ENCODE measurements at regions not wholly inside any gene's neighbourhood (a gene's known extent, or its start where the extent isn't known, plus 50 kb on each side); places are given as distances from the start of the nearest gene placed in this dataset.

DNA sequence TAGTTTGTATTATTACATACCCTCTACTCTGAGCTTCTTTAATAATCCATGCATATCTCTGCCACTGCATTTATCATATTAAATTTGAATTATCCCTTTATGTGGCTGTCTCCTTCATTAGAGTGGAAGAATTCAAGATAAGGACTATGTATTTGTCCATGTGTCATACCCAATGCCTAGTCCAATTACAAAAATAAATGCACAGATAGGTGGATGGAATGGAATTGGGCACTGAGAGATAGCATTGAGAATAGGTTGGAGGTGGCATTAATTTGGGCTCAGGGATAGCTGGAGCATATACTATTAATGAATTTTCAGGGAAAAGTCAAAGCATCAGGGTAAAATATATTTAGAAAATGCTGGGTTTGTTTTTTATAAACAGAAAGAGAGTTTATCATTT is 893.2 kb downstream of the EPHA4 start:
- no peak overlapping the region for H3K27ac ChIP-seq
- no peak overlapping the region for H3K4me3 ChIP-seq
- no peaks in the 10 kb centered on the region for H3K36me3 ChIP-seq
- no peaks in the 10 kb centered on the region for H3K27me3 ChIP-seq
- H3K4me1 ChIP-seq, result peaks cover 0 to 5% (median 0%) of the 10 kb centered on the region in 9 donors
- intact Hi-C loops (cut with DNase I), result no loop called here
- peak in 2 of 8 donors; percentile 64 to 76 for ATAC-seq
- no peak for TF ChIP-seq CTCF (IDR thresholded peaks at IDR 0.05)
- H3K9me3 ChIP-seq, result no peaks in the 10 kb centered on the region
- DNase-seq, result no peak

GRCh38 chr2:220682616-220683015 is 889.5 kb downstream of the EPHA4 start:
- Histone ChIP-seq H3K27me3 (no peaks in the 10 kb centered on the region), H3K27ac (no peak overlapping the region), H3K4me3 (no peak overlapping the region), H3K9me3 (no peaks in the 10 kb centered on the region), H3K4me1 (peaks cover 0 to 6% (median 0%) of the 10 kb centered on the region in 9 donors), H3K36me3 (no peaks in the 10 kb centered on the region)
- WGBS, 2 donors, result 53 to 61% methylated on average over 1 of the region's 1 CpG
- DNase-seq (no peak), ATAC-seq (no peak)
- no peak for TF ChIP-seq CTCF (IDR thresholded peaks at IDR 0.05)
- intact Hi-C loops (cut with DNase I), result loop anchor here in 7 of 10 donors (10.0 kb wide), 5 partner anchors 402 to 1282 kb away; no protein-coding TSS in a partner anchor

GRCh38 chr2:220684099-220684498 is 888.0 kb downstream of the EPHA4 start:
- no peak overlapping the region for H3K4me3 ChIP-seq
- intact Hi-C loops (cut with DNase I), result loop anchor here in 7 of 10 donors (2.0 to 10.0 kb wide), 6 partner anchors 401 to 1281 kb away; partner anchors contain the start of gene EPHA4 (in 1 of the 7)
- DNase-seq (no peak), ATAC-seq (no peak)
- H3K27ac ChIP-seq, result no peak overlapping the region
- H3K36me3 ChIP-seq, result no peaks in the 10 kb centered on the region
- no peaks in the 10 kb centered on the region for H3K27me3 ChIP-seq
- WGBS, 2 donors, result 67 to 81% methylated on average over 6 of the region's 6 CpGs
- no peaks in the 10 kb centered on the region for H3K9me3 ChIP-seq
- H3K4me1 ChIP-seq, result peaks cover 0 to 6% (median 0%) of the 10 kb centered on the region in 9 donors
- no peak for TF ChIP-seq CTCF (IDR thresholded peaks at IDR 0.05)

DNA sequence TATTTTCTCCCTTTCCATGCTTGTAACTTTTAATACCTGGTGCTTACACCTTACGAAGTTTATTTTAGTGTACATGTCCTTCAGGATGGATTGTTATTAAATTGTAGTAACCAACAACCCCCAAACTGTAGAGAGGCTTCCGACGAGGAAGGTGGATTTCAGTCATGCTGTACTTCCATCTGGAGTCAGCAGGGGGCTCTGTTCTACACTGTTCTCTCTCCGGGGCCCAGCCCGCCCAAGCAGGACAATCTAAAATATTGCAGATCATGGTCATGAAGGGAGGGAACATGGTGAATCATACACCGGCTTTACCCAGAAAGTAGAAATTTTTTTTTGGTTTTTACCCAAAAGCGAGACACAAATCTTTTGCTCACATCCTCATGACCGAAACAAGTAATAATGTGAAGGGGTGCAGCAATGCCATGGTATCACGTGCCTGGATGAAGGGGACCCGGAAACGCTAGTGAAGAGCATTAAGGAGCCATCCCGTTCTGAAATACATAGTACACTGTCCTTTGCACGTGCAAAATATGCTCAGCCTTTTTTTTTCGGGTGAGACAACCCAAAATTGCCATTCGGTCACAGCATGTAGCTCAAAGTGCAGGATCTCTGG is 884.8 kb downstream of the EPHA4 start:
- peak; percentile 50 to 74 for DNase-seq
- 48 to 51% methylated on average over 15 of the region's 15 CpGs for WGBS, 2 donors

More for the DNA sequence above, 884.8 kb downstream of the EPHA4 start:
- Histone ChIP-seq H3K36me3 (no peaks in the 10 kb centered on the region), H3K4me1 (peaks cover 0 to 6% (median 0%) of the 10 kb centered on the region in 9 donors), H3K27me3 (no peaks in the 10 kb centered on the region), H3K9me3 (no peaks in the 10 kb centered on the region), H3K4me3 (no peak overlapping the region), H3K27ac (no peak overlapping the region)
- intact Hi-C loops (cut with DNase I), result loop anchor here (1.0 to 10.0 kb wide), 12 partner anchors 397 to 1280 kb away; partner anchors contain the start of gene EPHA4 (in 6 of the 10)
- TF ChIP-seq CTCF (IDR thresholded peaks at IDR 0.05), result peak; percentile 79 to 93 (median 90)
- peak; percentile 78 to 91 (median 87) for ATAC-seq

Measured in heart right ventricle (tissue), 16 donors.